ENCODE measurements at regions not wholly inside any gene's neighbourhood (a gene's known extent, or its start where the extent isn't known, plus 50 kb on each side); places are given as distances from the start of the nearest gene placed in this dataset.

DNA sequence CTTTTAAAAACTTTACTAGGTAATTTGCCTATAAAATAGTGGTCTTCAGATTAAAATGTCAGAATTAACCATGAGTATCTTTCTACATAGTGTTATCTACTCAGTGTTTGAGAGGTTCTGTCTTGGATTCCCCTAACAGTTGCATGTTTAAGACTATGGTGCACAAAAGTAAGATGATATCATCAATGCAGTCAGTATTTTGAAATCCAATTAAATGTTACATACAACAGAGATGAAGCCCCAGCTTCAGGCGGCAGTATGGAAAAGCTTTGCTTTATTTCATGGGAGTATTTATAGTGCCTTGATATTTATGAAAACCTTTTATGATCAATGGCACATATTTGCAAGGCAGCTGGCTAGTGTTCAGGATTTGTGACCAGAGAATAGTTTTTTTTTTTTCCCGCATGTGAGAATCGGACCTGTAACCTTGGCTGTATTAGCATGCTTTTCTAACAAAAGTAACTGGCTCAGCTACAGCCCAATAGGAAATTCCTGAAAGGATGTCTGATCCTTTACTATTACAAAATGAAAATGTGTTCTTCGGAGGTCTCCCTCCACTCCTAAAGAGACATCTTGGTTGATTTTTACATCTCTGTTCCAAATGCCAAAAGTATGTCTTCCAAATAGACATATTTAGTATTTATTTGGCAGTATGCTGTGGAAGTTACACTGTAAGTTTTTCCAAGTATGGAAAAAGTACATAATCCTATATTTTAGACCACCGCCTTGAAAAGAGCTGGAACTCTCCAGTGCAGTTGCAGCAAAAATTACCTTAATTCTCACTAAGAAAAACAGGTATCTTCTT lies 319.3 kb upstream of the UBE2E3 start:
- no peak for DNase-seq (ENCODE audit: low spot score)

DNA sequence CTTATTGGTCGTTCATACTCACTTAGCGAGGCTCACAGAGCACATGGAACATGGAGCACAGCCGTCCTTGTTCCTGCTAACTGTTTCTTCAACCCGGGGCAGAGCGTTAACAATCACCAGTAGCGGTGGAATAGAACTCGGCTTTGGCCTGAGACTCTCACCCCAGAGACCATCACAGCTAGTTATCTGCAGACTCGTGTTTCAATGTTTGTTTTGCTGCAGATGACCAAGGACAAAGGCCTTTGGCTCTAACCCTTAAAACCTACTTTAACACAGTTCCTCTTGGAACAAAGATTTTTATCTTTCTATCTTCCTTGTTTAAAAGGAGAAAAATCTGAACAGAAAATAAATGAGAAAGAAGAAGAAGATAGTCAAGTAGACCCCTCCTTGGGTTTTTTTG lies 320.2 kb upstream of the UBE2E3 start:
- DNase-seq (ENCODE audit: low spot score), result no peak

DNA sequence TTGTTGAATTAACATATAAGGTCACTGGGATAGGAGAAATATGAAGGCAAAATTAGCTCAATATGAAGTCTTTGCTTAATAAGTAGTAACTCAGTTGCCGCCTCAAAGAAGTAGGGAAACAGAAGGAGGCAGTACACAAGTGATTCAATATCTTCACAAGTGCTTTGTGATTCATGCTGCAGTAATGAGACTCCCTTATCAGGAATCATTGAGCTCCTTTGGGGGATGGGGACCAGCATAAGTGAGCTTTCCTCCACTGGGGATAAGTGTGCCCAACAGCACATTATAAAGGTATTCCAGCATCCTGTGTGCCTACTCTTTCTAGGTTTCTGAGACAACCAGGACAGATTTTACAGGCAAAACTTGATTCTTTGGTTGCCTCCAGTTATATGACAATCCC lies 323.4 kb upstream of the UBE2E3 start:
- DNase-seq (ENCODE audit: low spot score), result no peak

DNA sequence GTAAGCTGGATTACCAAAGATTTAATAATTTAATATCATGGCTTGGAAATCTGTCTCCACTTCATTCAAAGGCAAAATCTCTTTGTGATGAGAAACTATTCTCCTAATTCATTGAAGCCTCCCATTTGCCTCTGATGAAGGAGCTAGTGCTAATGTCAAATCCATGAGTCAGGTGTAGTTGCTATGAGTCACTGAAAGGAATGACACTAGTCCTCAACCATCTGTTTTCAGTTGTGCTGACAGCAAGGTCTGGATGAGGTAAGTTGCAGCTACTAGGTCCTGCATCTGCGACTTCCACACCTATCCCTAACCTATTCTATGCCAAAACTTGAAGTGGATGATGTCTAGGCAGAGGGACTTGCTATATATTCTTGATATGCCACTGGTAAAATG lies 324.0 kb upstream of the UBE2E3 start:
- no peak for DNase-seq (ENCODE audit: low spot score)

DNA sequence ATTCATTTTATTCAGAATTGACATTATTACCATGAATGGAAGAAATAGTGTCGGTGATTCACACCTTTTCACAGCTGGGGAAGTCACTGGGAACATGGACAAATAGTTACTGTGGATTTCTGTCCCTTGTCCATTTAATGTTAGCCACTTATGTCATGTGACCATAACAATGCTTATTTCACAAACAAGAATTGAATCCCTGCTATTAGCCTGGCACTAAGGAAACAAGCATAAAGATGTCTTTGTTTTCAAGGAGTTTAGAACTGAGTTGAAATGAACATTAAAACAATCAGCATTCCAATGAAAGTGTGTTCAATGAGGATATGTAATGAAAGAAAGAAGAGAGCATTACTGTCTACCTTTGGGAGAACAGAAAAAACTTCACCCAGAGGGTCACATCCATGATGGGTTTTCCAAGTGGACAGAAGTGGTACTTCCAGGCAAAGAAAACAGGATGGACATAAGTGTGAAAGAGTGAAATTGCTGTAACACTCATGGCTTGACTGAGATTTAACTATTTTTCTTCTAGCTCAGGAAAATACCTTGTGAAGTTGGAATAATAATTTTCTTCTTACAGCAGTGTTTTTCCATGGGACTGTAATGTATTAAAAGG lies 324.5 kb upstream of the UBE2E3 start:
- no peak for DNase-seq (ENCODE audit: low spot score)

DNA sequence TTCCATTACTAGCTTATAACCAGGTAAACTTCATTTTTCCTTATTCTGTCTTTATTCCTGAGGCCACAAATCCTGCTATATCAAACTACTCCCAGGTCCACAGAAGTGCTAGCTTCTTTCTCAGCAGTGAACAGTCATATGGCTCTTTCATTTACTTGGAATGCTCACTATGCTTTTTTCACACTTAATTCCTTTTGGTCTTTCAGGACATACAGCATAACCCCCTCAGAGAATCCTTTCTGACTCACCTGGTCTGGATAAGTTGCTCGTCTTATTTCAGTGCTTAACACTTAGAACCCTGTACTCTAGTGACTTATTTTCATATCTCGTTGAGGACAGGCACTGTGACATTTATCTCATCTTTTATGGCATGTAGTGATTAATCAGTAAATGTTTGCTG lies 325.0 kb upstream of the UBE2E3 start:
- no peak for DNase-seq (ENCODE audit: low spot score)

DNA sequence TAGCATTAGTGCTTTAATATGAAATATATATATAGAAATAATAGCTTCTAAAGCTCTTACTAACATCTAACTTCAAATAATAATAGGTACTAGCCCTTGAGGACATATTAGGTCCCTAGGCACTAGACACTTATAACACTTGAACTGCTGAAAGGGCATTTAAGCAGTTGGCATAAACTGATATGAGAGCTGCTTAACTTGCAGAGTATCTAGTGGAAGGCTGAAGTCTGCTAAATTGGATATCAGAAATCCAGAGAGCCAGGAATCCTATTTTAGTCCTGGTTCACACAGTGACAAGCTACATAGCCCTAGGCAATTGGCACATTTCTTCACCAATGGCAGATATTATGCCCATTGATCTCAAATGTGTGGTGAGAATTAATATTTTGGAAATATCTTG lies 326.9 kb upstream of the UBE2E3 start:
- DNase-seq (ENCODE audit: low spot score), result no peak

DNA sequence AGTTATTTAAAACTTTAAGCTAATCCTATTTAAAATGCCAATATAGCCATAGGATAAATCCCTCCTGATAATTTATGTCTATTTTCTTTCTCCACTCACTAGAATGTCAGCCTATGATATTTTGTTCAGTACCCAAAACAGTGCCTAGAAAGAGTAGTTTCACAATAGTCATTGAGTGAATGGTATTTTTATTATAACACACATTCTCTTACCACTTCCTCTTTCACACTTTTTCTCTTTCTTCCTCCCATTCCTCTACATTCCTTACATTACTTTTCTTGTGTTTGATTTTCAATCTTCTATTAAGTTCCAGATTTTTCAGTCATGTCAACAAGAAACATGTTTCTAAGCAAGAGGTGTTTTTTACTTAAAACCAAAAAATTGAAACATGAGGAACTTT lies 327.6 kb upstream of the UBE2E3 start:
- no peak for DNase-seq (ENCODE audit: low spot score)

DNA sequence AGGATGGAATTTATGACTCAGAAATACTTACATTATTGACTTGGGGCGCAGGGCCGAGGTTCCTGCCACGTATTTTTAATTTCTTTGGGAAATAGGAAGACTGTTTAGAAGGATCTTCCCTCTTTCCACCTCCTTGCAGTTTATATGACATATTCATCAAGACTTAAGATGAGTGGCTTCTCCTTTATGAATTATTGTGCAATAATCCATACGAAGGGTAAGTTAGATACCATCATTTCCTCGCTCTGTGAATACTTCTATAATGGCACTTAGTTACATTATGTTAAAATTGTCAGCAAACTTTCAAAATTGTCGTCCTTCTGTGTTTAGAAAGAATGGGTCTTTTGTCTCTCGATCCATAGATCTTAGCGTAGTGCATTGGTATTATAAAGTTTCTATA lies 328.8 kb upstream of the UBE2E3 start:
- no peak for DNase-seq (ENCODE audit: low spot score)

DNA sequence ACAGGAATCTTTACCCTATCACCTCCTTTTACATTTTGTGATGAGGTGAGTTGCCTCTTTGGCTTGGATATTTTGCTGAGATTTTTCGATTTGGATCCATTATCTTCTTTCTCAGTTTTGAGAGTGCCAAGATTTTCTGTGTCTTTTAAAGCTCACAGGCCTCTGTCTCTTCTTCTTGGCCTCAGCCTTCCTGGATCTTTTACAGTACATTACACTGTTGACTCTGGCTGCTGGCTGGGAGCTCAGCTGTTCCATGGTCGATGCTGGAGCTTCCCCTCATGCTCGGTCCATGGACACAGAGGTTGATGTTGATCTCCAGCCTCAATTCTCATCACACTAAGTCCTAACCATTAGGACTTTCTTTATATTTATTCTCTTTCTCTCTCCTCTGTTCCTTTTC lies 332.8 kb upstream of the UBE2E3 start:
- no peak for DNase-seq (ENCODE audit: low spot score)

DNA sequence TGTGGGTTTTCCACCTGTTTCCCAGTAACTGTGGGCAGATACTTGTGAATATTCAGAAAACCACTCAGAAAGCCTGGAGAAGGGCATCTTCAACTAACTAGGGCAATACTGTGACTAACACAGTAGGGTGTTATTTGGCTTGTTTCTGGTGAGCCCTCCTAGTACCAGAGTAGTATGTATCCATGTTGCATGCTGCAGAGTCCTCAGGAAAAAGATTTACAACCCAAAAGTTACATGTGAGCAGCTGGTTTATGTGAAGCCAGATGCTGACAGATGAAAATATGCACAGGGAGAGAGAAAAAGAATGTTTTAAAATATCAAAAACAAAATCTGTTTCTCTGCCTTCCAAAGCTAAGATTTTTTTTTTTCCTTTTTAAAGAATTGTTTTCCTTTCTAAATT lies 333.2 kb upstream of the UBE2E3 start:
- no peak for DNase-seq (ENCODE audit: low spot score)

DNA sequence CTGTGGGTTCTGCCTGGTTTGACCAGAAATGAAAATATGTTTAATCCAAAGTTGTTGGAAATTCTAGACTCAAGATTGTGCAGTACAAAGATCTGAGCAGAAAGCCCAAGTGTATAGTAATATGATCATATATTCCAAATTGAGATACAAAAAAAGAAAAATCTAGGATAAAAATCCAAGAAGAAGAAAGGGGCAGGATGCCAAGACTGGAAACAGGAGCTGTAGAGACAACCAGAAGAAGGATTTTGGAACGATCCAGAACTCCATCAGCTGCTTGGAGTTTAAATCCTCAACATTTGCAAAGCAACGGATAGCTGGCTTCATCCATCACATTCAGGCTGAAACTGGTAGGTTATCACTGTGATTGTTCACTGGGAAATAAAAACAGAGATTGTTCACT lies 333.6 kb upstream of the UBE2E3 start:
- no peak for DNase-seq (ENCODE audit: low spot score)

DNA sequence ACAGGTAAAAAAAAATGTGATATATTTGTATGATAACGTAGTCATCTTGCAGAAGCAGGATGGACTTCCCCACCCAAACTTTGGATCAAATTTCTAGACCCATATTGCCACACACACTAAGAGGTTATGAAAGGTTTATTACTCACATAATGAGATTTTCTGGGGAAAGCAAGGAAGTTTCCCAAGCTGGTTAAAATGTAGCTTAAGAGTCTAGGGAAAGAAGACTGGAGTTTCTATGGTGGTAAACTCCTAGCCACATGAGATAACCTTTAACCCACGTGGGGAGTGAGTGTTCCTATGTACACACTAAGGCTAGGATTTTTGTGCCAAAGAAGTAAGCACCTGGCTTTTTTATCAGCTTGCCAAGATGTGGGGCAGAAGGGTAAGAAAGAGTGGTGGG lies 335.7 kb upstream of the UBE2E3 start:
- no peak for DNase-seq (ENCODE audit: low spot score)

DNA sequence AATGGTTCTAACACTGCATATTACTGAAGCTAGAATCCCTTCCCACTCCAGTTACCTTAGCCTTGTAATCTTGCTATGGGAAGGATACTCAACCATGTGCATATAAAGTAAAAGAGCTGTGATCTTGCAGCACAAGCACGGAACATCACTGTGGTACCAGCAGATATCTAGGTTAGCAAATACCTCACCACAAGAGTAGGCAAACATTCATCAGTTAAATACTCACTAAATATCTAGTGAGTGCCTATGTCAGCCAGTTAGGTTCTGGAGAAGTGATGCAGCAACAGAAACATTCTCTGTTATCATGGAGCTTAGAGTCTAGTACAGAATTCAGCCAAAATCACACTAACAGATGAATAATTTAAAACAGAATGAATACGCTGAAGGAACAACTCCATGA lies 349.6 kb upstream of the UBE2E3 start:
- DNase-seq (ENCODE audit: low spot score), result no peak

DNA sequence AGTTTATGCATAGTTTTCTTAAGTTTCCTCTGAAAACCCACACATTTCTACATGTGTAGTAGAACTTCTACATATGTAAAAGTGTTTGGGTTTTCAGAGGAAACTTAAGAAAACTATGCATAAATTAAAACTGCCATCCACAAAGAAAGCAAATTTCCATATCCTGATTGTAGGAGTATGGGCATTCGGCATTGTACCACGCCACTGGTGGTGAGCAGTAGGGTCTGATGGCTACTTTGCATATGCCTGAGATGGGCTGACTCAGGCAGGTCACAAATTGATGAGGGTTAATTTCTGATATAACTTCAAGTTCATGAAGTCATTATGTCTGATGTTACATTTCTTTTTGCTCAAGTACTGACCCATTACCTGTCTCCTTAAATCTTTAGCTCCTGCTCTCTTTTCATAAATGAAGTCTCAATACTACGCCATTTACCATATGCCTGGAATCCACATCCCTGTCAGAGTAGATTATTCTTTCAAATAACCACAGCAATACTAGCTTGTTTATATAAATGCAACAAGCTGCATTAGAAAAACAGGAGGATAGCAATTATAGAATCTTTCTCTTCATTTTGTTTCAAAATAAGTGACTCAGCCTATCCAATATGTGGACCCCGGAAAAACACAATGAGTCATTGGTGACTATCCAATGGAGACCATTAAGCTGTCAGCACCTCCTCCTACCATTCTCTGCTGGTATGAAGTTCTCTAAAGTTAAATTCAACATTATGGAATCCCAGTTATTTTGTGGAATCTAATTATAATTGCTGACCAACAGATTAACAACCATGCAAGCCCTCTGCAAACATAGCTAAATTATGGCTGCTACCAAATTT lies 355.2 kb upstream of the UBE2E3 start:
- no peak for DNase-seq (ENCODE audit: low spot score)

DNA sequence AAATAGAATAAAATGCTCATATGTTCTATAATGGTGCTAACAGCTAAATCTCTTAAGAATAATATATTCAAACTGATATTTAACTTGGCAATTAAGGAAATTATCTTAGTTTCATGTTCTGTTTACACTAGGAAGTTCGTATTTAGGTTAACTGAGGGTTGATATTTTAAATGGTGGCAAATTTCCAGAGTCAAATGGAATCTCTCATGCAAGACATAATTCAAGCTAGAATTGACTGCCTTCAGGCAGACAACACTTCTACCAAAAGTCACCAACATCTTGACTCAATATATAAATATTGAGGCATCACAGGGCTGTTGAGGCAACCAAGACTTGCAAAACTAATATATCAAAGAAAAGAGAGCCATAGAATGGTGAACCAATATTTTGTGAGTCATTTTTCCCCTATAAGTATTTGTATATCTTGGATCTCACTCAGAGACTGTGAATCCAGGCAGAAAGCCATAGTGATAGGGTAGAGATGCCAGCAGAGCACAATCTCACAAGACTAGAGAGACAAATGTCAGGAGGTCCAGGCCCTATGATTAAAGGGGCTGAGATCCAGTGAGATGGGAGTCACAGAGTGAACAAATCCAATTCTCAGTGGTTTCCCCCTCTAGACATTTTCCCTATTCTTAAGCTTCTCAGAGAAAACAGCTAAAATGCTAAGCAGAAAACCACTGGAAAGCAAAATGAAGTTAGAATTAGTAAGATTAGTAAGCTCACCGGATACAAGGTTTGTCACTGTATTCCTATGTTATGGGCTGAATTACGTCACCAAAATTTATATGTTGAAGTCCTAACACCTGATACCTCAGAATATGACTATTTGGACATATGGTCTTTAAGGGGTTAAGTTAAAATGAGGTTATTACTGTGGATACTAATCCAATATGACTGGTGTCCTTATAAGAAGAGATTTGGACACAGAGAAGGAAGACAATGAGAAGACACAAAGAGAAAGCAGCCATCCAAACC lies 358.2 kb upstream of the UBE2E3 start:
- no peak for DNase-seq (ENCODE audit: low spot score)

DNA sequence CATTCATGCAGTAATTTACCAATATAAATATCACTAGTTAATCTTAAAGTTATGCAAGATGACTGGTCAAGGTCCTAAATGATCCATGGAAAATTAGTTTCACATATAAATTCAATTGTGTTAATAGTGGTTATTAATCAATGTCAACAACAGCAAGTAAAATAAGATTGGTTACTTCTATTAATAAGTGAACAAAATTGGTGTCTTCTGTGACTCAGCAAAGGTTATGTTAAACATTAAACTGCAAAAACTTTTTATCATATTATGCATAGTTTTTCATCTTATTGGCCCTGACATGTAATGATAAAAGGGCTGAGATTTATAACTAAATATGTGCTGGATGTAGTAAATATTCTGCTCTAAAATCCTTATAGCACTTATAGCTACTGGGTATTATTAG lies 359.0 kb upstream of the UBE2E3 start:
- no peak for DNase-seq (ENCODE audit: low spot score)

DNA sequence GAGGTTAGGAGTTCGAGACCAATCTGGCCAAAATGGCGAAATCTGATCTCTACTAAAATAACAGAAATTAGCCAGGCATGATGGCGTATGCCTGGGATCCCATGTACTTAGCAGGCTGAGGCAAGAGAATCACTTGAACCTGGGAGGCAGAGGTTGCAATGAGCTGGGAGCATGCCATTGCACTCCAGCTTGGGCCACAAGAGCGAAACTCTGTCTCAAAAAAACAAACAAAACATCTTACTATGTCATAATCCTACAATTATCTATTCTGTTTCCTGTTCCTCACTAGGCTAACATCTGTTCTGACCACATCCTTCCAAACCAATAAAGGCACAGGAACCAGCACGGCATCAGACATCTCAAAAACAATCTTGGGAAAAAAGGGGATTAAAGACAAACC lies 361.8 kb upstream of the UBE2E3 start:
- DNase-seq (ENCODE audit: low spot score), result no peak

DNA sequence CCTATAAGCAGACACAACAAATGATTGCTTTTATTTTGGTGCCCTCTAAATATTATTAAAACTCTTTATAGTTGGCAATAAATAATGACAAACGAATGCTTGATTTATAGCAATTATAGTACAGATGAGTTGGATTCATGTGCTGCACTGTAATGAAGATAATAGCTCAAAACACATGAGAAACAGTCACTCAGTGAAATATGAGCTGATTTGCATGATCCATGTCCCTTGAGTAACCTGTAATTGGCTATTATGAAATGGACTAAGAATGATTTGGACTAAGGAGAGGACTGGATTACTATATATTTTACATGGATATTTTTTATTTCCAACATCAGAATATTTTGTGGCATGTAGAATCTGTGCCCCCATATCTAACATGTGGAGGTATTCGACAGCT lies 365.6 kb upstream of the UBE2E3 start:
- no peak for DNase-seq (ENCODE audit: low spot score)

DNA sequence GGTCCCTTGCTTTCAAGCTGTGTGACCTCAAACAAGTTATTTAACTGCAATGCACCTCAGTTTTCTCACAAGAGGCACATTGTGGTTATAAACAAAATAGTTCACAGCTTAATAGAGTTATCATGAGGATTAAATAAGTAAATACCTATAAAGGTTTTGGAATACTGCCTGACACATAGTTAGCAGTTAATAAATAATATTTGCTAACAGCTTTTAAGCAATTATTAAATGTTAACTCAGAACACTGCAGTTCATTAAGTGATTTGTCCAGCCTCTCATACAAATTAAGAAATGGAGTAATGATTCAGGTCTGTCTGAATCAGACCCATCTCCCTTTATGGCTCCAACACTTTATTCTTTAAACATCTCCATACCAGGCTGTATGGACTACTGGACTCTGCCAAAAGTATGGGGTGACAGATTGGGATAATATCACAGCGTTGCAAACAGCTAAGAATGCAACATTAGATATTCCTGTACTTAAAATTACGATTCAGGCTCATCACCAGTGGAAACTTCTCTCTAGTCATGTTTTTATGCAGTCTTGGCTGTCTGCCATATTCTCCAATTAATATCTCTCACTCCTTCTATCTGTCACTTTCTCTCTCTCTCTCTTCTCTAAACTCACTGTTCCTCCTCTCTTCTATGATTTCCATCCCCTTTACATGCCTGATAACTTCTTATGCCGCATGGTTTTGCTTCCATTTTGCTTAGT lies 370.6 kb upstream of the UBE2E3 start:
- no peak for DNase-seq (ENCODE audit: low spot score)

DNA sequence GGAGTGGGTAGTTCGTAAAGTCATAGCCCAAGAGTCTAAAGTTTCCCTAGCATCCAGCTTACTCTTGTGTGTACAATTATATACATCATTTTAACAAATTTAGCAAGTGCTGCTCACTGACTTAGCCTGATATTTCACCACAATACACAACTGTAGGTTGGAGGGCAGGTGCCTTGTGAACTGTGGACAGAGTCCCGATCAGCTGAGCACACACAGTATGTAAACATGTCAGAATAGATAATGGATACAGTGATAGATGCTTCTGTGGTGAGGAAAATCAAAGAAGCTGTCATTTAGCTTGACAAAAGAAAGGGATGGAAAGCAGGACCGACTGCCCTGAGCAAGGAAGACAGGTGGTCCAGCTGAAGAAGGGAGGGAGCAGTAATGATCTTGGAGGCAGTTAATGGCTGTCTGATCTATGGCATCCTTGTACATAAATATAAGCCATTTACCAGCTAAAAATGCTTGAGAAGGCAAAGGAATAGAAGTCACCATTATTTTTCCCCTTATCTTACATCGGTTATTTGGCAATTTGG lies 372.8 kb upstream of the UBE2E3 start:
- no peak for DNase-seq (ENCODE audit: low spot score)
